ENCODE measurements at regions not wholly inside any gene's neighbourhood (a gene's known extent, or its start where the extent isn't known, plus 50 kb on each side); places are given as distances from the start of the nearest gene placed in this dataset.
"Not testable (repeated sequence)": the region's sequence is repeated elsewhere in the genome, so short reads cannot be mapped to it uniquely, and the experiment has no call there.

- no peak for DNase-seq
Measured at GRCh38 chr7:16130111-16131110, 290.9 kb downstream of the CRPPA start.

GRCh38 chr7:16129431-16130110, 291.8 kb downstream of the CRPPA start:
- no peak for DNase-seq

GRCh38 chr7:16123117-16123770, 298.1 kb downstream of the CRPPA start:
- no peak for DNase-seq

GRCh38 chr7:16121876-16122390, 299.4 kb downstream of the CRPPA start:
- no peak for DNase-seq

- DNase-seq, result no peak
Measured at GRCh38 chr7:16115374-16115773, 306.0 kb downstream of the CRPPA start.

GRCh38 chr7:16114633-16115032, 306.7 kb downstream of the CRPPA start:
- no peak for DNase-seq

- DNase-seq, result no peak
Measured at GRCh38 chr7:16114071-16114470, 307.3 kb downstream of the CRPPA start.

GRCh38 chr7:16113058-16113457, 308.3 kb downstream of the CRPPA start:
- no peak for DNase-seq

GRCh38 chr7:16106869-16107268, 314.5 kb downstream of the CRPPA start:
- no peak for DNase-seq

GRCh38 chr7:16106300-16106699, 315.0 kb downstream of the CRPPA start:
- no peak for DNase-seq

GRCh38 chr7:16099302-16099849, 322.0 kb downstream of the CRPPA start:
- DNase-seq, result no peak

GRCh38 chr7:16098585-16099179, 322.7 kb downstream of the CRPPA start:
- DNase-seq, result no peak

- no peak for DNase-seq
Measured at GRCh38 chr7:16098058-16098457, 323.3 kb downstream of the CRPPA start.

GRCh38 chr7:16095171-16095950, 326.0 kb downstream of the CRPPA start:
- no peak for DNase-seq

- DNase-seq, result no peak
Measured at GRCh38 chr7:16094651-16095050, 326.7 kb downstream of the CRPPA start.

- no peak for DNase-seq
Measured at GRCh38 chr7:16092711-16093110, 328.6 kb downstream of the CRPPA start.

GRCh38 chr7:16091701-16092310, 329.5 kb downstream of the CRPPA start:
- no peak for DNase-seq

GRCh38 chr7:16089801-16090200, 331.5 kb downstream of the CRPPA start:
- DNase-seq, result no peak

GRCh38 chr7:16089191-16089590, 332.1 kb downstream of the CRPPA start:
- no peak for DNase-seq

- DNase-seq, result no peak
Measured at GRCh38 chr7:16086743-16087142, 334.6 kb downstream of the CRPPA start.

- DNase-seq, result not testable (repeated sequence)
Measured at GRCh38 chr7:16085780-16086179, 335.6 kb downstream of the CRPPA start.
